ENCODE measurements at regions not wholly inside any gene's neighbourhood (a gene's known extent, or its start where the extent isn't known, plus 50 kb on each side); places are given as distances from the start of the nearest gene placed in this dataset.

GRCh38 chr10:109616359-109616980, 306.8 kb downstream of the XPNPEP1 start:
- TF ChIP-seq EZH2 (IDR thresholded peaks at IDR 0.05; ENCODE audit: insufficient read depth, poor library complexity, severe bottlenecking) (no peak), EZH2phosphoT487 (IDR thresholded peaks at IDR 0.05; ENCODE audit: insufficient read depth, low read depth) (no peak)

Data from GM23248 (cell line).